Spleen (tissue), 7 donors: ENCODE measurements at regions not wholly inside any gene's neighbourhood (a gene's known extent, or its start where the extent isn't known, plus 50 kb on each side); places are given as distances from the start of the nearest gene placed in this dataset.

Experiments
- CTCF ChIP-seq, 11 experiments: fragments of 200-600 bp in 7 of 11; fragments of 450-650 bp in 4 of 11; sonication (generic) in 4 of 11; IDR thresholded peaks in 8 of 11; conservative IDR thresholded peaks in 3 of 11; 1 replicate in 7 of 11; 2 replicates in 4 of 11; pipeline versions ENCODE4 v1.4.0 to v1.8.0; 2016 to 2021; ENCODE audit warnings: antibody characterized with exemption in 11 of 11, inconsistent platforms in 4 of 11, mild to moderate bottlenecking in 1 of 11
- POLR2A ChIP-seq, 3 donors: fragments of 450-650 bp; IDR thresholded peaks; one replicate each; pipeline ENCODE4 v1.5.1; 2017; ENCODE audit warnings: antibody characterized with exemption in 3 of 3, mild to moderate bottlenecking in 1 of 3
- donor health status: DM: no; HTN: no; CAD: no; lungs with moderate emphysema.
- donor health status: DM: no; HTN: no; CAD: no.
- donor health status: DM: no; HTN: no; CAD: no.

- TF ChIP-seq CTCF (IDR thresholded peaks at IDR 0.05 in 8 of 11, conservative IDR thresholded peaks at IDR 0.05 in 3 of 11), result no peak
- TF ChIP-seq POLR2A (IDR thresholded peaks at IDR 0.05), result no peak
Observed at GRCh38 chr6:113649276-113649675, 207.9 kb upstream of the MARCKS start.
